K562 (cell line): ENCODE measurements at regions not wholly inside any gene's neighbourhood (a gene's known extent, or its start where the extent isn't known, plus 50 kb on each side); places are given as distances from the start of the nearest gene placed in this dataset.

Source experiments
- BHLHE40 ChIP-seq: IDR thresholded peaks from 2 replicates; pipeline ENCODE4 v1.6.1; 2011; ENCODE audit warnings: low read length, improper control_type of control experiment
- CTCF ChIP-seq, 3 experiments: IDR thresholded peaks in 2 of 3; conservative IDR thresholded peaks in 1 of 3; 2 replicates each; pipeline ENCODE4 v1.5.1; 2011 to 2012; ENCODE audit warnings: low read length in 3 of 3, mild to moderate bottlenecking in 3 of 3, control low read depth in 2 of 3, improper control_type of control experiment in 1 of 3, inconsistent platforms in 1 of 3, low read depth in 1 of 3, mixed read lengths in 1 of 3, moderate library complexity in 1 of 3; ENCODE audit not compliant: insufficient read depth in 2 of 3
- ELF4 ChIP-seq: fragments of 450-650 bp; formaldehyde crosslinking; IDR thresholded peaks from 2 replicates; pipeline ENCODE4 v1.4.0; 2022; ENCODE audit warnings: missing genetic modification characterization
- HMG20B ChIP-seq: fragments of 250-450 bp; sonication (Bioruptor Pico); IDR thresholded peaks from 2 replicates; pipeline ENCODE4 v1.5.0; 2021; ENCODE audit warnings: mild to moderate bottlenecking
- POLR2A ChIP-seq: fragments of 450-650 bp; conservative IDR thresholded peaks from 2 replicates; pipeline ENCODE4 v1.6.1; 2016
- ZNF436 ChIP-seq: fragments of 250-450, 450-650 bp; sonication (Bioruptor Pico); formaldehyde crosslinking; IDR thresholded peaks from 2 replicates; pipeline ENCODE4 v1.7.0; 2020; ENCODE audit warnings: mild to moderate bottlenecking
- TF ChIP-seq, protein P1 (sequence below): fragments of 450-650 bp; IDR thresholded peaks from 2 replicates; pipeline ENCODE4 v1.7.0; 2016; ENCODE audit warnings: borderline replicate concordance

- TF ChIP-seq HMG20B (CRISPR knock-in tag): no peak
- no peak for TF ChIP-seq ELF4 (CRISPR knock-in tag)
- no peak for TF ChIP-seq POLR2A
- TF ChIP-seq, protein P1, sequence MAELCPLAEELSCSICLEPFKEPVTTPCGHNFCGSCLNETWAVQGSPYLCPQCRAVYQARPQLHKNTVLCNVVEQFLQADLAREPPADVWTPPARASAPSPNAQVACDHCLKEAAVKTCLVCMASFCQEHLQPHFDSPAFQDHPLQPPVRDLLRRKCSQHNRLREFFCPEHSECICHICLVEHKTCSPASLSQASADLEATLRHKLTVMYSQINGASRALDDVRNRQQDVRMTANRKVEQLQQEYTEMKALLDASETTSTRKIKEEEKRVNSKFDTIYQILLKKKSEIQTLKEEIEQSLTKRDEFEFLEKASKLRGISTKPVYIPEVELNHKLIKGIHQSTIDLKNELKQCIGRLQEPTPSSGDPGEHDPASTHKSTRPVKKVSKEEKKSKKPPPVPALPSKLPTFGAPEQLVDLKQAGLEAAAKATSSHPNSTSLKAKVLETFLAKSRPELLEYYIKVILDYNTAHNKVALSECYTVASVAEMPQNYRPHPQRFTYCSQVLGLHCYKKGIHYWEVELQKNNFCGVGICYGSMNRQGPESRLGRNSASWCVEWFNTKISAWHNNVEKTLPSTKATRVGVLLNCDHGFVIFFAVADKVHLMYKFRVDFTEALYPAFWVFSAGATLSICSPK: no peak
- no peak for TF ChIP-seq CTCF (IDR thresholded peaks at IDR 0.05 in 2 of 3, conservative IDR thresholded peaks at IDR 0.05 in 1 of 3; ENCODE audit: insufficient read depth in 2 of 3, low read depth in 1 of 3, low read length in 3 of 3)
- no peak for TF ChIP-seq BHLHE40
- no peak for TF ChIP-seq ZNF436 (CRISPR knock-in tag)
Measured at GRCh38 chr13:85608255-85608829, 190.9 kb downstream of the SLITRK6 start.
